Chondrocyte (in vitro differentiated cells): ENCODE measurements at regions not wholly inside any gene's neighbourhood (a gene's known extent, or its start where the extent isn't known, plus 50 kb on each side); places are given as distances from the start of the nearest gene placed in this dataset.

Experiments used
- DNase-seq: peaks from one replicate; pipeline ENCODE4 v3.0.0; 2021; ENCODE audit warnings: mixed read lengths, low spot score
- H3K27ac Mint-ChIP-seq: one replicate; pipeline ENCODE4 v1.8.0; 2021; ENCODE audit warnings: mild to moderate bottlenecking, moderate library complexity, mixed read lengths; ENCODE audit not compliant: unreplicated experiment
- H3K27me3 Mint-ChIP-seq: 2 replicates; pipeline ENCODE4 v1.8.0; 2021; ENCODE audit warnings: low read depth, mixed read lengths
- H3K36me3 Mint-ChIP-seq: 2 replicates; pipeline ENCODE4 v1.8.0; 2021; ENCODE audit warnings: low read depth, mixed read lengths
- H3K4me1 Mint-ChIP-seq: 2 replicates; pipeline ENCODE4 v1.8.0; 2021; ENCODE audit warnings: low read depth, mild to moderate bottlenecking, mixed read lengths
- H3K4me3 Mint-ChIP-seq: one replicate; pipeline ENCODE4 v1.8.0; 2021; ENCODE audit warnings: mild to moderate bottlenecking, moderate library complexity, mixed read lengths; ENCODE audit not compliant: unreplicated experiment
- H3K9me3 Mint-ChIP-seq: 2 replicates; pipeline ENCODE4 v1.8.0; 2021; ENCODE audit warnings: low read depth, mixed read lengths
- TF ChIP-seq, protein P1 (sequence below): fragments of 200-600 bp; sonication (generic); IDR thresholded peaks from 2 replicates; pipeline ENCODE4 v1.5.0; 2021; ENCODE audit warnings: antibody characterized with exemption, mild to moderate bottlenecking, moderate library complexity

- DNase-seq, result no peak
- Mint-ChIP-seq H3K36me3 (no peaks in the 10 kb centered on the region), H3K27ac (no peak overlapping the region), H3K9me3 (peaks cover under 1% of the 10 kb centered on the region), H3K4me3 (no peak overlapping the region), H3K27me3 (no peaks in the 10 kb centered on the region), H3K4me1 (no peaks in the 10 kb centered on the region)
- TF ChIP-seq, protein P1, sequence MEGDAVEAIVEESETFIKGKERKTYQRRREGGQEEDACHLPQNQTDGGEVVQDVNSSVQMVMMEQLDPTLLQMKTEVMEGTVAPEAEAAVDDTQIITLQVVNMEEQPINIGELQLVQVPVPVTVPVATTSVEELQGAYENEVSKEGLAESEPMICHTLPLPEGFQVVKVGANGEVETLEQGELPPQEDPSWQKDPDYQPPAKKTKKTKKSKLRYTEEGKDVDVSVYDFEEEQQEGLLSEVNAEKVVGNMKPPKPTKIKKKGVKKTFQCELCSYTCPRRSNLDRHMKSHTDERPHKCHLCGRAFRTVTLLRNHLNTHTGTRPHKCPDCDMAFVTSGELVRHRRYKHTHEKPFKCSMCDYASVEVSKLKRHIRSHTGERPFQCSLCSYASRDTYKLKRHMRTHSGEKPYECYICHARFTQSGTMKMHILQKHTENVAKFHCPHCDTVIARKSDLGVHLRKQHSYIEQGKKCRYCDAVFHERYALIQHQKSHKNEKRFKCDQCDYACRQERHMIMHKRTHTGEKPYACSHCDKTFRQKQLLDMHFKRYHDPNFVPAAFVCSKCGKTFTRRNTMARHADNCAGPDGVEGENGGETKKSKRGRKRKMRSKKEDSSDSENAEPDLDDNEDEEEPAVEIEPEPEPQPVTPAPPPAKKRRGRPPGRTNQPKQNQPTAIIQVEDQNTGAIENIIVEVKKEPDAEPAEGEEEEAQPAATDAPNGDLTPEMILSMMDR, result no peak
These were observed 448.6 kb downstream of the PLK2 start for GRCh38 chr5:58011301-58011700.

DNA sequence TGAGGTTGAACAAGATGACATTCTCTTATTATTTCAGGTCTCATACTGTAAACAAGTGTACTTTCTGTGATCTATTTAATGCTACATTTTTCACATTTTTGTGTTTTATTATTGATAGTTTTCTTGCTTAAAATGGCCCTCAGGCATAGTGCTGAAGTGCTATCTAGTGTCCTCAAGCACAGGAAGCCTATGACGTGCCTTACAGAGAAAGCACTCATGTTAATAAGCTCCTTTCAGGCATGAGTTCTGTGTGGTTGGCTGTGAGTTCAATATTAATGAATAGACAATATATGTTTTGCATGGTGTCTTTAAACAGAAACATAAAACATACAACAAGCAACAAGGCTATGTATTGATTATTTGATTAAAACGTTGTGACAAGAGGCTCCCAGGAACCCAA is 450.1 kb downstream of the PLK2 start:
- DNase-seq, result no peak
- Mint-ChIP-seq H3K36me3 (no peaks in the 10 kb centered on the region), H3K27me3 (no peaks in the 10 kb centered on the region), H3K9me3 (peaks cover 2% of the 10 kb centered on the region), H3K4me1 (no peaks in the 10 kb centered on the region), H3K4me3 (no peak overlapping the region), H3K27ac (no peak overlapping the region)
- TF ChIP-seq, protein P1, result no peak

DNA sequence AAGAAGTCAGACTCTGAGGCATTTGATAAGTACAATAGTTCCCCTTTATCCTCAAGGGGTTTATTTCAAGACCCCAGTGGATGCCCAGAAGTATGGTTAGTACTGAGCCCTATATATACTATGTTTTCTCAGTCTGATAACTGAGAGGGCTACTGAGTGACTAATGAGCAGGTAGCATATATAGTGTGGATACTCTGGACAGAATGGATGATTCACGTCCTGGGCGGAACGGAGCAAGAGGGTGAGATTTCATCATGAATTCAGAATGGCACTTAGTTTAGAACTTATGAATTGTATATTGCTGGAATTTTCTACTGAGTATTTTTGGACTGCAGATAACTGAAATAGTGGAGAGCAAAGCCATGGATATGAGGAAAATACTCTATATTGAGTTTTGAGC is 457.6 kb downstream of the PLK2 start:
- Mint-ChIP-seq H3K36me3 (peaks cover 4% of the 10 kb centered on the region), H3K27ac (no peak overlapping the region), H3K9me3 (peaks cover 2% of the 10 kb centered on the region), H3K27me3 (no peaks in the 10 kb centered on the region), H3K4me3 (no peak overlapping the region), H3K4me1 (no peaks in the 10 kb centered on the region)
- DNase-seq, result no peak
- TF ChIP-seq, protein P1, result no peak

DNA sequence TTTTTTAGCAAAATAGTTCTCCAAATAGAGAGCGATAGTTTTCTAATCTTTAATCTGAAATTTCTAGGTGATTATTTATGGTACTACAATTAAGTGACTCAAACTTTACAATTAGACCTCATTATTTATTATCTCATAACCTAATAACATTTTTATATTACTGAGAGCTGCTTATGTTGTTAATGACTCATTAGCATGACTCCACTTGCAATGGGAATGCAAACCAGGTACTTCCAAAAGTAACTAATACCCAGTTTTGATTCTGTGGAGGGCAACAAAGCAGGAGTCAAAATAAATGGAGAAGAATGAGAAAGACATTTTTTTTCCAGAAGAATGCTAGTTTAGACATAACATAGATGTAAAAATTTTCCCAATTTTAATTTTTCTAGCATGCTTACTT is 466.0 kb downstream of the PLK2 start:
- Mint-ChIP-seq H3K27me3 (no peaks in the 10 kb centered on the region), H3K27ac (no peak overlapping the region), H3K4me1 (peaks cover 6% of the 10 kb centered on the region), H3K4me3 (no peak overlapping the region), H3K36me3 (peaks cover 4% of the 10 kb centered on the region), H3K9me3 (no peaks in the 10 kb centered on the region)
- DNase-seq, result no peak
- TF ChIP-seq, protein P1, result no peak

DNA sequence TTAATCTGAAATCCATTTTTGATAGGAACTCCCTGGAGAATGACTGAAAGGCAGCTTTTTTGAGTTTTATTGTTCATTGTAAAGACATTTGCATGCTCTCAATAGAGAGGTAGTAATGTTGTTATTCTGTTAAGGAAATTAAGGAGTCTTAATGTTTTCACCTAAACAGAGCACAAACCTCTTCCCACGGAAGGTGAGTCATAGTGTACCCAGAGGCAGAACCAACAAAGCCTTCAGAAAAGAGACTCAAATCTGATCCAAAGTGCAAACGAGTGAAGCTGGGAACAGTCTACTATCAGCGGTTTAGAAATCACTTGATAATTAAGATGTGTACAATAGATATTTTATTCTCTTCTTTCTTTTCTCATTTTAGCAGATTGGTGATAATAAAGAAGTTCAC is 470.5 kb downstream of the PLK2 start:
- TF ChIP-seq, protein P1, result no peak

More for the DNA sequence above, 470.5 kb downstream of the PLK2 start:
- peaks cover 9% of the 10 kb centered on the region for H3K4me1 Mint-ChIP-seq
- H3K4me3 Mint-ChIP-seq, result no peak overlapping the region
- no peaks in the 10 kb centered on the region for H3K36me3 Mint-ChIP-seq
- H3K27me3 Mint-ChIP-seq, result no peaks in the 10 kb centered on the region
- DNase-seq, result no peak
- no peak overlapping the region for H3K27ac Mint-ChIP-seq
- H3K9me3 Mint-ChIP-seq, result no peaks in the 10 kb centered on the region
